Breast epithelium (tissue), 3 donors: ENCODE measurements at regions not wholly inside any gene's neighbourhood (a gene's known extent, or its start where the extent isn't known, plus 50 kb on each side); places are given as distances from the start of the nearest gene placed in this dataset.

ENCODE experiments used
- CTCF ChIP-seq, 3 donors: fragments of 450-650 bp; IDR thresholded peaks; one replicate each; pipeline ENCODE4 v1.5.1; 2016 to 2017; ENCODE audit warnings: antibody characterized with exemption in 3 of 3, mild to moderate bottlenecking in 3 of 3, moderate library complexity in 3 of 3
- POLR2A ChIP-seq: fragments of 450-650 bp; IDR thresholded peaks from one replicate; pipeline ENCODE4 v1.6.1; 2016; ENCODE audit warnings: antibody characterized with exemption, mild to moderate bottlenecking, moderate library complexity
- POLR2AphosphoS5 ChIP-seq, 3 donors: sonication (generic); formaldehyde crosslinking; IDR thresholded peaks; one replicate each; pipeline ENCODE4 v1.6.1; 2017; ENCODE audit warnings: antibody characterized with exemption in 3 of 3

- TF ChIP-seq CTCF (IDR thresholded peaks at IDR 0.05) (no peak), POLR2AphosphoS5 (IDR thresholded peaks at IDR 0.05) (no peak), POLR2A (no peak)
Measured at GRCh38 chr10:43899224-43899959, 250.7 kb upstream of the ZNF32 start.
